GM23338 (cell line): ENCODE measurements at regions not wholly inside any gene's neighbourhood (a gene's known extent, or its start where the extent isn't known, plus 50 kb on each side); places are given as distances from the start of the nearest gene placed in this dataset.

ENCODE experiments used
- ATAC-seq: fragments of 200-7000 bp; cut with Tn5 transposase; 3 replicates; pipeline ENCODE4 v1.9.1; 2020
- DNase-seq: peaks from one replicate; pipeline ENCODE4 v3.0.0-alpha.2; 2015; ENCODE audit warnings: low spot score
- H2AFZ ChIP-seq: fragments of 200-600 bp; sonication (generic); 2 replicates; pipeline ENCODE4 v1.8.0; 2016; ENCODE audit warnings: antibody characterized with exemption, mild to moderate bottlenecking, moderate library complexity
- H3F3A ChIP-seq: fragments of 200-600 bp; sonication (generic); replicated peaks from 2 replicates; pipeline ENCODE4 v1.8.0; 2017; ENCODE audit warnings: antibody characterized with exemption, mixed run types, low read depth
- H3K27ac ChIP-seq: fragments of 200-600 bp; sonication (generic); 2 replicates; pipeline ENCODE4 v1.6.1; 2016; ENCODE audit warnings: low read depth
- H3K27me3 ChIP-seq: fragments of 200-600 bp; sonication (generic); 2 replicates; pipeline ENCODE4 v1.8.0; 2016; ENCODE audit warnings: mild to moderate bottlenecking, mixed run types, moderate library complexity; ENCODE audit not compliant: insufficient read depth
- H3K36me3 ChIP-seq: fragments of 200-600 bp; sonication (generic); 2 replicates; pipeline ENCODE4 v1.8.0; 2016; ENCODE audit warnings: mild to moderate bottlenecking; ENCODE audit not compliant: insufficient read depth
- H3K4me1 ChIP-seq: fragments of 200-600 bp; sonication (generic); 2 replicates; pipeline ENCODE4 v1.8.0; 2016; ENCODE audit warnings: mild to moderate bottlenecking, moderate library complexity; ENCODE audit not compliant: insufficient read depth
- H3K4me2 ChIP-seq: fragments of 200-600 bp; sonication (generic); 2 replicates; pipeline ENCODE4 v1.7.1; 2017; ENCODE audit warnings: mixed run types
- H3K4me3 ChIP-seq: fragments of 200-600 bp; sonication (generic); 2 replicates; pipeline ENCODE4 v1.6.1; 2016; ENCODE audit warnings: mixed run types
- H3K79me2 ChIP-seq: fragments of 200-600 bp; sonication (generic); replicated peaks from 2 replicates; pipeline ENCODE4 v1.8.0; 2017; ENCODE audit warnings: mild to moderate bottlenecking; ENCODE audit not compliant: insufficient read depth
- H3K9me2 ChIP-seq: fragments of 200-600 bp; sonication (generic); 2 replicates; pipeline ENCODE4 v1.8.0; 2017; ENCODE audit not compliant: insufficient read depth
- H4K20me1 ChIP-seq: fragments of 200-600 bp; sonication (generic); replicated peaks from 2 replicates; pipeline ENCODE4 v1.8.0; 2017; ENCODE audit warnings: mild to moderate bottlenecking; ENCODE audit not compliant: insufficient read depth
- H3K27ac Mint-ChIP-seq: 2 replicates; pipeline ENCODE4 v1.8.0; 2020; ENCODE audit warnings: inconsistent platforms, mild to moderate bottlenecking, moderate library complexity, mixed read lengths
- H3K27me3 Mint-ChIP-seq: 3 replicates; pipeline ENCODE4 v1.8.0; 2022; ENCODE audit warnings: low read depth, mild to moderate bottlenecking, moderate library complexity, mixed read lengths, inconsistent platforms; ENCODE audit not compliant: insufficient read depth, poor library complexity
- H3K36me3 Mint-ChIP-seq: 3 replicates; pipeline ENCODE4 v1.8.0; 2021; ENCODE audit warnings: low read depth, mild to moderate bottlenecking, inconsistent platforms, moderate library complexity, mixed read lengths
- H3K4me1 Mint-ChIP-seq: 3 replicates; pipeline ENCODE4 v1.8.0; 2020; ENCODE audit warnings: mild to moderate bottlenecking, inconsistent platforms, mixed read lengths
- H3K4me3 Mint-ChIP-seq: 3 replicates; pipeline ENCODE4 v1.8.0; 2021; ENCODE audit warnings: moderate library complexity, mild to moderate bottlenecking, inconsistent platforms, mixed read lengths
- H3K9me3 Mint-ChIP-seq: 3 replicates; pipeline ENCODE4 v1.8.0; 2020; ENCODE audit warnings: moderate library complexity, mild to moderate bottlenecking, inconsistent platforms, mixed read lengths
- CREB1 ChIP-seq: fragments of 250-450 bp; sonication (Bioruptor Pico); IDR thresholded peaks from 2 replicates; pipeline ENCODE4 v1.5.0; 2020; ENCODE audit warnings: low read depth, mild to moderate bottlenecking, moderate library complexity
- CTCF ChIP-seq, 2 experiments: fragments of 200-600 bp in 1 of 2; sonication (generic) in 1 of 2; conservative IDR thresholded peaks; 2 replicates each; pipeline versions ENCODE4 v1.5.1 to v1.6.1; 2016 to 2017; ENCODE audit warnings: antibody characterized with exemption in 2 of 2, low read depth in 2 of 2, mild to moderate bottlenecking in 2 of 2, moderate library complexity in 1 of 2
- EZH2 ChIP-seq: fragments of 200-600 bp; sonication (generic); IDR thresholded peaks from one replicate; pipeline ENCODE4 v1.8.0; 2017; ENCODE audit warnings: antibody characterized with exemption, mild to moderate bottlenecking, low read depth; ENCODE audit not compliant: unreplicated experiment
- EZH2phosphoT487 ChIP-seq: fragments of 200-600 bp; sonication (generic); IDR thresholded peaks from one replicate; pipeline ENCODE4 v1.8.1; 2018; ENCODE audit warnings: antibody characterized with exemption; ENCODE audit not compliant: unreplicated experiment
- JUNB ChIP-seq: IDR thresholded peaks from one replicate; pipeline ENCODE4 v1.6.1; 2016; ENCODE audit warnings: antibody characterized with exemption; ENCODE audit not compliant: unreplicated experiment
- NANOG ChIP-seq: IDR thresholded peaks from 2 replicates; pipeline ENCODE4 v1.6.1; 2016; ENCODE audit warnings: antibody characterized with exemption, borderline replicate concordance
- POLR2AphosphoS5 ChIP-seq: IDR thresholded peaks from 2 replicates; pipeline ENCODE4 v1.6.1; 2016; ENCODE audit warnings: antibody characterized with exemption, low read depth
- REST ChIP-seq: IDR thresholded peaks from one replicate; pipeline ENCODE4 v1.6.1; 2018; ENCODE audit warnings: antibody characterized with exemption; ENCODE audit not compliant: unreplicated experiment
- STAT1 ChIP-seq: IDR thresholded peaks from one replicate; pipeline ENCODE4 v1.6.1; 2016; ENCODE audit warnings: antibody characterized with exemption; ENCODE audit not compliant: unreplicated experiment
- ZNF114 ChIP-seq: fragments of 250-450 bp; sonication (Bioruptor Pico); IDR thresholded peaks from 2 replicates; pipeline ENCODE4 v1.5.0; 2020; ENCODE audit warnings: mild to moderate bottlenecking, moderate library complexity
- ZNF331 ChIP-seq: fragments of 250-450 bp; sonication (Bioruptor Pico); IDR thresholded peaks from 2 replicates; pipeline ENCODE4 v1.5.0; 2020; ENCODE audit warnings: low read depth, mild to moderate bottlenecking, moderate library complexity
- ZNF462 ChIP-seq: fragments of 250-450 bp; sonication (Bioruptor Pico); IDR thresholded peaks from 2 replicates; pipeline ENCODE4 v1.5.0; 2020; ENCODE audit warnings: mild to moderate bottlenecking, moderate library complexity
- TF ChIP-seq, protein P1 (sequence below): IDR thresholded peaks from 2 replicates; pipeline ENCODE4 v1.6.1; 2016; ENCODE audit warnings: antibody characterized with exemption

DNA sequence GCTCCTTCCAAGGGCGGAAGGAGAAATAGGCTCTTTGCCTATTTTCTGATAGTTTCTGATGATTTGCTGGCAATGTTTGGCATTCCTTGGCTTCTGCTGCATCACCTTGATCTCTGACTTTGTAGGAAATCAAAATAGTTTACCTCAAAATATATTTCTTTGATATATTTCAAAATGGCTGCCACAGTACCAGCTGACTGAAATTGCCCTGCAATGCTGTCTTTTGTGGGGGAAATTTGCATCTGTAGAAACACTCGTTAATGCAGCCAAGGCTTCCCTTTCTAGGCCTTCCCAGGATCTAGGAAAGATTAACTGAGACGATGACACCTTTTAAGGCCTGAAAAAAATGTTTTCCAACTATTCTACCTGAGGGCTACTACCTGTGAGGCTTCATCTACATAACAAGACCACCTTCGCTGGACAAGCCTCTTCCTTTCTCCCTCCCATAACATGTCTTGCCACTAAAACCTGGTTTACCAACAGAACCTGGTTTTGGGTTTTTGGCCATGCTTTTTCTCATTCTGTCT, 212.8 kb upstream of the SSTR1 start (continued):
- 0 out of 2 replicates have a peak, but pooled peaks have one; percentile 24 for TF ChIP-seq NANOG

DNA sequence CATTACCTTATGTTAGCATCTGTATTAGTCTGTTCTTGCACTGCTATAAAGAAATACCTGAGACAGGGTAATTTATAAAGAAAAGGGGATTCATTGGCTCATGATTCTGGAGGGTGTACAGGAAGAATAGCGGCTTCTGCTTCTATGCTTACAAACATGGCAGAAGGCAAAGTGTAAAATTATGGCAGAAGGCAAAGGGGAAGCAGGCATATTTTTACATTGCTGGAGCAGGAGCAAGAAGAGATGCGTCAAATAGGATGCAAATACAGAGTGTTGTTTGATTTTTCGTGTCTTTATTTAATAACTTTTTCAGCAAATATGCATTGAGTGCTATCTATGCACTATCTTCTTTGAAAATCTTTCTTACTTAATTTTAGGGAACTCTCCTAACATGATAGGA, 210.7 kb upstream of the SSTR1 start:
- no peak overlapping the region for H3K27ac ChIP-seq
- H3K9me2 ChIP-seq: peaks cover 4% of the 10 kb centered on the region
- H3K36me3 ChIP-seq: no peaks in the 10 kb centered on the region
- Mint-ChIP-seq H3K9me3 (peaks cover 5% of the 10 kb centered on the region), H3K27me3 (peaks cover 8% of the 10 kb centered on the region), H3K4me1 (peaks cover 61% of the 10 kb centered on the region), H3K4me3 (no peak overlapping the region), H3K27ac (no peak overlapping the region; the same call in 1 of the 2 replicates), H3K36me3 (peaks cover 11% of the 10 kb centered on the region)
- H3K4me1 ChIP-seq: peaks cover 56% of the 10 kb centered on the region
- no peaks in the 10 kb centered on the region for H3K27me3 ChIP-seq
- H3K4me3 ChIP-seq: no peak overlapping the region
- no peak for ATAC-seq
- TF ChIP-seq REST (no peak), EZH2phosphoT487 (no peak), CTCF (conservative IDR thresholded peaks at IDR 0.05; ENCODE audit: low read depth in 2 of 2) (no peak), CREB1 (CRISPR knock-in tag) (no peak), ZNF331 (no peak), ZNF462 (no peak), ZNF114 (no peak), STAT1 (no peak), JUNB (no peak), POLR2AphosphoS5 (no peak), EZH2 (no peak), NANOG (no peak)
- TF ChIP-seq, protein P1, sequence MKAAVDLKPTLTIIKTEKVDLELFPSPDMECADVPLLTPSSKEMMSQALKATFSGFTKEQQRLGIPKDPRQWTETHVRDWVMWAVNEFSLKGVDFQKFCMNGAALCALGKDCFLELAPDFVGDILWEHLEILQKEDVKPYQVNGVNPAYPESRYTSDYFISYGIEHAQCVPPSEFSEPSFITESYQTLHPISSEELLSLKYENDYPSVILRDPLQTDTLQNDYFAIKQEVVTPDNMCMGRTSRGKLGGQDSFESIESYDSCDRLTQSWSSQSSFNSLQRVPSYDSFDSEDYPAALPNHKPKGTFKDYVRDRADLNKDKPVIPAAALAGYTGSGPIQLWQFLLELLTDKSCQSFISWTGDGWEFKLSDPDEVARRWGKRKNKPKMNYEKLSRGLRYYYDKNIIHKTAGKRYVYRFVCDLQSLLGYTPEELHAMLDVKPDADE: no peak
- H4K20me1 ChIP-seq: no peaks in the 10 kb centered on the region
- no peak overlapping the region for H3K4me2 ChIP-seq
- DNase-seq: no peak
- H3K79me2 ChIP-seq: no peaks in the 10 kb centered on the region
- peaks cover 4% of the 10 kb centered on the region; the same call in 1 of the 2 replicates for H3F3A ChIP-seq
- no peak overlapping the region for H2AFZ ChIP-seq
